Hepatocyte (in vitro differentiated cells): ENCODE measurements at regions not wholly inside any gene's neighbourhood (a gene's known extent, or its start where the extent isn't known, plus 50 kb on each side); places are given as distances from the start of the nearest gene placed in this dataset.

Source experiments
- EZH2 ChIP-seq: fragments of 200-600 bp; sonication (generic); IDR thresholded peaks from 2 replicates; pipeline ENCODE4 v1.6.1; 2016; ENCODE audit warnings: antibody characterized with exemption, mild to moderate bottlenecking, borderline replicate concordance
- EZH2phosphoT487 ChIP-seq: fragments of 200-600 bp; sonication (generic); IDR thresholded peaks from one replicate; pipeline ENCODE4 v1.6.1; 2018; ENCODE audit warnings: antibody characterized with exemption, mild to moderate bottlenecking, low read depth, moderate library complexity; ENCODE audit not compliant: unreplicated experiment, severe bottlenecking
- TF ChIP-seq, protein P1 (sequence below): fragments of 200-600 bp; sonication (generic); IDR thresholded peaks from 2 replicates; pipeline ENCODE4 v1.5.1; 2016; ENCODE audit warnings: antibody characterized with exemption, mild to moderate bottlenecking; ENCODE audit not compliant: poor library complexity

DNA sequence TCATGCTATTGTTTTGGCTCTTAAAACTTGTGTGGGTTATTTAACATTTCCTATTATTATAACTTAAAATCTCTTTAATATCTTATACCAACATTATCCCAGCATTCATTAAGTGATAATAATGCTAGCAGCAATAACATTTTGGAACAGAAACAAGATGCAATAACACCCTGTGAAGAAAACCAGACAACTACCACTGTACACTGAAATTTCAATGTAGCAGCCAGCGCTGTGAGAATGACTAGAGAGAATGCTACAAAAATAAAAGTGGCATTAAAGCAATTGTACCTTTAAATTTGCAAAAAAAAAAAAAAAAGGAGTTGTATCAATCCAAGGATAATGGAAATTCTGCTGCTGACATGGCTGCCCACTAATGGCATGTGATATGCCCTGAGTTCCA lies 269.9 kb downstream of the TTC32 start:
- TF ChIP-seq, protein P1, sequence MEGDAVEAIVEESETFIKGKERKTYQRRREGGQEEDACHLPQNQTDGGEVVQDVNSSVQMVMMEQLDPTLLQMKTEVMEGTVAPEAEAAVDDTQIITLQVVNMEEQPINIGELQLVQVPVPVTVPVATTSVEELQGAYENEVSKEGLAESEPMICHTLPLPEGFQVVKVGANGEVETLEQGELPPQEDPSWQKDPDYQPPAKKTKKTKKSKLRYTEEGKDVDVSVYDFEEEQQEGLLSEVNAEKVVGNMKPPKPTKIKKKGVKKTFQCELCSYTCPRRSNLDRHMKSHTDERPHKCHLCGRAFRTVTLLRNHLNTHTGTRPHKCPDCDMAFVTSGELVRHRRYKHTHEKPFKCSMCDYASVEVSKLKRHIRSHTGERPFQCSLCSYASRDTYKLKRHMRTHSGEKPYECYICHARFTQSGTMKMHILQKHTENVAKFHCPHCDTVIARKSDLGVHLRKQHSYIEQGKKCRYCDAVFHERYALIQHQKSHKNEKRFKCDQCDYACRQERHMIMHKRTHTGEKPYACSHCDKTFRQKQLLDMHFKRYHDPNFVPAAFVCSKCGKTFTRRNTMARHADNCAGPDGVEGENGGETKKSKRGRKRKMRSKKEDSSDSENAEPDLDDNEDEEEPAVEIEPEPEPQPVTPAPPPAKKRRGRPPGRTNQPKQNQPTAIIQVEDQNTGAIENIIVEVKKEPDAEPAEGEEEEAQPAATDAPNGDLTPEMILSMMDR, result no peak
- TF ChIP-seq EZH2phosphoT487 (no peak), EZH2 (no peak)
